Omental fat pad (tissue), 3 donors: ENCODE measurements at regions not wholly inside any gene's neighbourhood (a gene's known extent, or its start where the extent isn't known, plus 50 kb on each side); places are given as distances from the start of the nearest gene placed in this dataset.

Source experiments
- ATAC-seq: fragments of 150-250 bp; one replicate; pipeline ENCODE4 v1.9.1; 2016; ENCODE audit warnings: mild to moderate bottlenecking, moderate library complexity; ENCODE audit not compliant: low FRiP score
- DNase-seq: peaks from one replicate; pipeline ENCODE4 v3.0.0-alpha.2; 2019; ENCODE audit warnings: low spot score
- CTCF ChIP-seq, 3 donors: fragments of 450-650 bp; IDR thresholded peaks; one replicate each; pipeline ENCODE4 v1.5.1; 2016 to 2017; ENCODE audit warnings: antibody characterized with exemption in 3 of 3, mild to moderate bottlenecking in 3 of 3, moderate library complexity in 2 of 3

GRCh38 chr14:103217538-103217937 is 94.3 kb downstream of the TNFAIP2 start:
- DNase-seq (no peak), ATAC-seq (no peak)
- no peak for TF ChIP-seq CTCF (IDR thresholded peaks at IDR 0.05)

GRCh38 chr14:103220134-103220981 is 97.1 kb downstream of the TNFAIP2 start:
- peak; percentile 24 for ATAC-seq
- no peak for TF ChIP-seq CTCF (IDR thresholded peaks at IDR 0.05)

GRCh38 chr14:103220982-103221641 is 97.9 kb downstream of the TNFAIP2 start:
- TF ChIP-seq CTCF (IDR thresholded peaks at IDR 0.05), result no peak
- DNase-seq, result no peak
- peak; percentile 33 for ATAC-seq

More at GRCh38 chr14:103220134-103220981, 97.1 kb downstream of the TNFAIP2 start:
- DNase-seq, result no peak

- TF ChIP-seq CTCF (IDR thresholded peaks at IDR 0.05), result no peak
- ATAC-seq (no peak), DNase-seq (no peak)
Observed at GRCh38 chr14:103221781-103222358, 98.6 kb downstream of the TNFAIP2 start.

- no peak for DNase-seq
- no peak for ATAC-seq
- TF ChIP-seq CTCF (IDR thresholded peaks at IDR 0.05), result no peak
Observed at GRCh38 chr14:103223818-103224352, 100.6 kb downstream of the TNFAIP2 start.

- ATAC-seq, result no peak
- no peak for TF ChIP-seq CTCF (IDR thresholded peaks at IDR 0.05)
- DNase-seq, result no peak
Observed at GRCh38 chr14:103225062-103225461, 101.8 kb downstream of the TNFAIP2 start.
